GM19043 (cell line): ENCODE measurements at regions not wholly inside any gene's neighbourhood (a gene's known extent, or its start where the extent isn't known, plus 50 kb on each side); places are given as distances from the start of the nearest gene placed in this dataset.

Source experiments
- ATAC-seq: cut with Tn5 transposase; IDR thresholded peaks from one replicate; pipeline ENCODE4 v1.9.1; 2021; ENCODE audit warnings: low read depth; ENCODE audit not compliant: unreplicated experiment

- ATAC-seq, result no peak
These were observed 103.6 kb upstream of the CDH19 start for GRCh38 chr18:66707473-66707872.

- ATAC-seq, result no peak
These were observed 91.4 kb upstream of the CDH19 start for GRCh38 chr18:66695281-66695680.

- ATAC-seq, result no peak
These were observed 91.0 kb upstream of the CDH19 start for GRCh38 chr18:66694852-66695251.

DNA sequence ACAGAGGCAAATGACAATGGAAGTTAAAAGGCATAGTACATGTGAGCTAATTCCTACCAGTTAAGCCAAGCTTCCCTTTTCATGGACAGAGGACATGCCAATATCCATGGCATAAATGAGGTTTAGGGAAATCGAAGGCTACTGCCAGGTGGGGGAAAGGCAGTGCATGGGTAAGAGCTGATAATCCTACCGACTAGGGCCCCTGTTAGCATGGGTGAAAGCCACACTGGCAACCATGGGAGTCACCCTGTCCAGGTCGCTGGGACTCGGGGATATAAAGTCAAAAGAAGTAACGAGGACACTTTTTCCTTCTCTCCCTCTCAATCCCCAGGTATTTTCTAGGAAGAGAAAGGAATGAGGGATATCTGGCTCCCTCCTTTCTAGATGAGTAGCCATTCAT, 83.7 kb upstream of the CDH19 start:
- no peak for ATAC-seq

DNA sequence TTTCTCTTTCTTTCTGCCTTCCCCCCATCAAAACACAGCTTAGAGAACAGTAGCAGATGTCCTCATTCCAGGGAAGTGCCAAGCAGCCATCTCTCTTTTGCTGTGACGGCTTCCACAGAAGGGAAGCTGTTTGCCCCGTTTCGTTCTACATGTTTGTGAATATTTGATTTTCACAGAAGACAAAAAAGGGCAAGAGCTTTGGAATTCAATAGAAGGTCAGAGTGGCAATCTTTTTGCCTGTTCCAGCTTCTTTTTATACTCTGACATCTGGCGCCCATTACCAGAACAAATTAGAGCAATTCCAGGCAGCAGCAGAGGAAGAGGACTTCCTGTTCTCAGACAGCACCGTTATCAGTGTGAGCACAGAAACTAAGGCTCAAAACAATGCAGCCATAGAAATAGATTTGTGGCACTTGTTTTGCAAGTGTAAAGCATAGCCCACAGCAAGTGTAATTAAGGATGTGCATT, 79.0 kb upstream of the CDH19 start:
- ATAC-seq, result no peak

GRCh38 chr18:66676699-66677098, 72.8 kb upstream of the CDH19 start:
- ATAC-seq, result no peak

DNA sequence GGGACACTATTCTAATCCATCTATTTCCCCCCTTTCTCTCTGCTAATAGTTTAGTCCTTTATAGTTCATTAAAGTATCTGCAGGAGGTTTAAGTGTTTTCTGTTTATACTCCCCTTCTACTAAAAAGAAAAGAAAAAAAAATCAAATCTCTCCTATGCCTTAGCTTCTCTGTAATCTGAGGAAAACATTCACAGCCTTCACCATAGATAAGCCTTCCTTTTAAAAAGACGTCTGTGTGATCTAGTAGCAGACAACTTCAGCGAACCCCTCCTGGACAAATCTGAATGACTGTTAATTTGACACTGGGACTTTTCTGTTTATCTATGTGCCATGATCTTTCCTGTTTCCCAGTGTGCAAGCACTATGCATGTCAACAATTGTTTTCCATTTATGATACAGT, 70.4 kb upstream of the CDH19 start:
- no peak for ATAC-seq

DNA sequence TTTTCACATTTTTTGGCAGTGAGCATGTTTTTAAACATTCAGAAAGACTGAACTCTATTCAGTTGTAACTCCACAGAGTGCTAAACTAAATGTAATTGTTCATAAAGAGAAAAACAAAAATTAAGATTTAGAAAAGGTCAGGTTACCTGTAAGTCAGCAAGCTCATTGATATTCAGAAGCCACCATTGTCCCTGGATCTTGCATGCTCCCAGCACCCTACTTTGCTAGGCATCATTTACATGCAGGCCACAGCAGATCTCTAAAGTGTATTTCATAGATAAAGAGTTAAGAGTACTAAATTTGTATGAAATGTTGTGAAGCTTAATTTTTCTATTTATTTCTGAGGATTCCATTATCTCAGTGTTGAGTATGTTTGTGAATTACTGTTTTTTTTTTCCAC, 64.8 kb upstream of the CDH19 start:
- ATAC-seq, result no peak

DNA sequence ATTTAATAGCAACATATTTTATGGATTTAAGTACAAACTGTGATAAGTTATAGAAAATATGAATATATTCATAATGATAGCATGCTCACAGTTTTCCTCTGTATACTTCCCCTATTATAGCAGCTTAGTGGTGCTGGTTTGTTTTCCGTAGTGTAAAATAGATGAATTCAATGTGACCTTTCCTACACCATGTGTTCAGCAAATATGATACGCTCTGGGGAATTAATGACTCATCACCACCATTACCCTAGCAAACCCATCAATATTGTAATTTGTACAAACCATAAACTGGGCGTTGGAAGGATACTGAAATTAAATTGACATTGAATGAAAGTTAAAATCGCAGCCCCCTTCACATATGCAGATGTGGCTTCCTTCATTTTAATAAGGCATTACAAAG, 58.7 kb upstream of the CDH19 start:
- ATAC-seq, result no peak

GRCh38 chr18:66655407-66655806, 51.5 kb upstream of the CDH19 start:
- ATAC-seq, result no peak
